CD14-positive monocyte (primary cell): ENCODE measurements at regions not wholly inside any gene's neighbourhood (a gene's known extent, or its start where the extent isn't known, plus 50 kb on each side); places are given as distances from the start of the nearest gene placed in this dataset.

ENCODE experiments used
- DNase-seq, 3 donors: peaks; one replicate each; pipeline ENCODE4 v3.0.0-alpha.2; 2011 to 2022
- H2AFZ ChIP-seq: 2 replicates; pipeline ENCODE4 v1.6.0; 2012; ENCODE audit warnings: mild to moderate bottlenecking, low read depth, low read length, inconsistent platforms; ENCODE audit not compliant: insufficient read depth, poor library complexity, severe bottlenecking
- H3K27ac ChIP-seq, 2 donors: 1 replicate in 1 of 2; 2 replicates in 1 of 2; pipeline ENCODE4 v1.5.1; 2012 to 2013; ENCODE audit warnings: low read length in 2 of 2, control low read depth in 1 of 2, inconsistent platforms in 1 of 2, low read depth in 1 of 2, mild to moderate bottlenecking in 1 of 2
- H3K27me3 ChIP-seq, 2 donors: one replicate each; pipeline versions ENCODE4 v1.6.0 to v1.6.1; 2011 to 2013; ENCODE audit warnings: low read length in 2 of 2; ENCODE audit not compliant: control insufficient read depth in 2 of 2, insufficient read depth in 2 of 2
- H3K36me3 ChIP-seq, 2 donors: replicated peaks in 1 of 2; 1 replicate in 1 of 2; 2 replicates in 1 of 2; pipeline versions ENCODE4 v1.5.1 to v1.6.1; 2012 to 2013; ENCODE audit warnings: low read length in 2 of 2, control low read depth in 1 of 2, inconsistent platforms in 1 of 2, mild to moderate bottlenecking in 1 of 2; ENCODE audit not compliant: insufficient read depth in 2 of 2, control insufficient read depth in 1 of 2
- H3K4me1 ChIP-seq, 2 donors: 1 replicate in 1 of 2; 2 replicates in 1 of 2; pipeline versions ENCODE4 v1.5.1 to v1.6.1; 2012 to 2013; ENCODE audit warnings: low read length in 2 of 2, control low read depth in 1 of 2, inconsistent platforms in 1 of 2, mild to moderate bottlenecking in 1 of 2, moderate library complexity in 1 of 2; ENCODE audit not compliant: insufficient read depth in 2 of 2, control insufficient read depth in 1 of 2
- H3K4me2 ChIP-seq: replicated peaks from 2 replicates; pipeline ENCODE3; 2012; ENCODE audit warnings: low read length, moderate library complexity, mild to moderate bottlenecking; ENCODE audit not compliant: poor library complexity, severe bottlenecking; ENCODE audit errors: extremely low read depth
- H3K4me3 ChIP-seq, 3 experiments: fragments of 200-600 bp in 1 of 3; sonication (generic) in 1 of 3; replicated peaks in 1 of 3; 1 replicate in 2 of 3; 2 replicates in 1 of 3; pipeline ENCODE4 v1.5.1; 2011 to 2013; ENCODE audit warnings: low read length in 3 of 3, mild to moderate bottlenecking in 3 of 3, control low read depth in 2 of 3, low read depth in 2 of 3, inconsistent platforms in 1 of 3, moderate library complexity in 1 of 3
- H3K79me2 ChIP-seq: 2 replicates; pipeline ENCODE4 v1.6.0; 2012; ENCODE audit warnings: mild to moderate bottlenecking, control low read depth, inconsistent platforms, low read length, moderate library complexity; ENCODE audit not compliant: insufficient read depth
- H3K9ac ChIP-seq: 2 replicates; pipeline ENCODE4 v1.6.0; 2017; ENCODE audit warnings: low read length, mild to moderate bottlenecking; ENCODE audit not compliant: insufficient read depth, poor library complexity, severe bottlenecking
- H3K9me3 ChIP-seq, 2 donors: replicated peaks in 1 of 2; 1 replicate in 1 of 2; 2 replicates in 1 of 2; pipeline versions ENCODE4 v1.5.1 to v1.6.1; 2012 to 2013; ENCODE audit warnings: low read length in 2 of 2, control low read depth in 1 of 2; ENCODE audit not compliant: control insufficient read depth in 1 of 2, insufficient read depth in 1 of 2
- H4K20me1 ChIP-seq: 2 replicates; pipeline ENCODE4 v1.6.0; 2012; ENCODE audit warnings: mild to moderate bottlenecking, low read length, control low read depth, moderate library complexity; ENCODE audit not compliant: insufficient read depth
- H3K27ac Mint-ChIP-seq, 7 donors: one replicate each; pipeline ENCODE4 v1.8.0; 2020; ENCODE audit warnings: mild to moderate bottlenecking in 7 of 7, mixed read lengths in 7 of 7, moderate library complexity in 6 of 7, inconsistent platforms in 2 of 7
- H3K27me3 Mint-ChIP-seq, 3 donors: one replicate each; pipeline ENCODE4 v1.8.0; 2021 to 2022; ENCODE audit warnings: low read depth in 3 of 3, mild to moderate bottlenecking in 3 of 3, mixed read lengths in 3 of 3, moderate library complexity in 3 of 3, inconsistent platforms in 1 of 3
- H3K36me3 Mint-ChIP-seq, 2 donors: one replicate each; pipeline ENCODE4 v1.8.0; 2020; ENCODE audit warnings: mixed read lengths in 2 of 2, inconsistent platforms in 1 of 2, mild to moderate bottlenecking in 1 of 2
- H3K4me1 Mint-ChIP-seq: one replicate; pipeline ENCODE4 v1.8.0; 2020; ENCODE audit warnings: mild to moderate bottlenecking, mixed read lengths
- H3K4me3 Mint-ChIP-seq, 2 donors: one replicate each; pipeline ENCODE4 v1.8.0; 2020; ENCODE audit warnings: mild to moderate bottlenecking in 2 of 2, mixed read lengths in 2 of 2, moderate library complexity in 1 of 2
- H3K9me3 Mint-ChIP-seq, 7 donors: one replicate each; pipeline ENCODE4 v1.8.0; 2020 to 2022; ENCODE audit warnings: mixed read lengths in 7 of 7, mild to moderate bottlenecking in 6 of 7, moderate library complexity in 6 of 7, inconsistent platforms in 2 of 7
- WGBS: methylation state at CpG from one replicate; pipeline ENCODE4 v1.1.5; 2013; ENCODE audit warnings: missing lambda C conversion rate; ENCODE audit not compliant: insufficient coverage; 5-methylcytosine and 5-hydroxymethylcytosine counted together
- intact Hi-C, 2 donors: fragments of 100-400 bp; cut with micrococcal nuclease; formaldehyde crosslinking; loops; one replicate each; pipeline versions ENCODE4 v1.15.0 to v1.15.1; 2023
- TF ChIP-seq, protein P1 (sequence below): fragments of 200-600 bp; IDR thresholded peaks from one replicate; pipeline ENCODE4 v1.8.0; 2022; ENCODE audit warnings: antibody characterized with exemption, mild to moderate bottlenecking

DNA sequence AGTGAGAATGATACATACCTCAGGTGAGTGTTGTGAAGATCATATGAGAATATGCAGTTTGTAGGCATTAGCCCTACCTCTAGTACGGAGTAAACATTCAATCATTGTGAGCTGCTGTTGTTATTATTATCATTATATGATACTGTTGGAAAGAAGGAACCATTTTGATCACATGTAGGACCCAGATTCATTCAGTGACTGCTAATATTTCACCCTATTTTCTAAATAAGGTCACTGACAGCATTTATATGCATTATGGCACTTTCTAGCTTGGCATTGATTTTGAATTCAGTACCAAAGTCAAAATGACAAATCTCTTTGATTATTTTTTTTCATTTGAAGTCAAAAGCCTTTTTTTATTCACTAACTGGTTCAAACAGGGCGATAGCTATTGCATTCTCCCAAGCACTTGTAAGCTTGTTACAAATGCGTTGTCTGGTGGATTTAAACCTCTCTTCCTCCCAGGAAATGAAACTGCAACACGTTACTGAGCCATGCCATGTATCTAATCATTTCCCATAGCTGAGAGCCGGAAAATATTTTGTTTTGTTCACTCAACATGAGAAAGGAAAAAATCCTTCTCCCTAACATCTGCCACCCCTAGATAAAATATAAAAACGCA is 320.8 kb upstream of the SGCD start:
- H3K27me3 ChIP-seq: no peaks in the 10 kb centered on the region
- H3K27ac Mint-ChIP-seq: no peak overlapping the region
- intact Hi-C loops: no loop called here
- H3K9ac ChIP-seq: no peak overlapping the region
- no peaks in the 10 kb centered on the region for H4K20me1 ChIP-seq
- DNase-seq: no peak
- no peaks in the 10 kb centered on the region for H3K36me3 ChIP-seq
- H3K79me2 ChIP-seq: no peaks in the 10 kb centered on the region
- peaks cover 0 to 1% (median 0%) of the 10 kb centered on the region in 3 donors for H3K27me3 Mint-ChIP-seq
- H3K27ac ChIP-seq: no peak overlapping the region
- H3K9me3 Mint-ChIP-seq: peaks cover 0 to 5% (median 2%) of the 10 kb centered on the region in 7 donors
- TF ChIP-seq, protein P1, sequence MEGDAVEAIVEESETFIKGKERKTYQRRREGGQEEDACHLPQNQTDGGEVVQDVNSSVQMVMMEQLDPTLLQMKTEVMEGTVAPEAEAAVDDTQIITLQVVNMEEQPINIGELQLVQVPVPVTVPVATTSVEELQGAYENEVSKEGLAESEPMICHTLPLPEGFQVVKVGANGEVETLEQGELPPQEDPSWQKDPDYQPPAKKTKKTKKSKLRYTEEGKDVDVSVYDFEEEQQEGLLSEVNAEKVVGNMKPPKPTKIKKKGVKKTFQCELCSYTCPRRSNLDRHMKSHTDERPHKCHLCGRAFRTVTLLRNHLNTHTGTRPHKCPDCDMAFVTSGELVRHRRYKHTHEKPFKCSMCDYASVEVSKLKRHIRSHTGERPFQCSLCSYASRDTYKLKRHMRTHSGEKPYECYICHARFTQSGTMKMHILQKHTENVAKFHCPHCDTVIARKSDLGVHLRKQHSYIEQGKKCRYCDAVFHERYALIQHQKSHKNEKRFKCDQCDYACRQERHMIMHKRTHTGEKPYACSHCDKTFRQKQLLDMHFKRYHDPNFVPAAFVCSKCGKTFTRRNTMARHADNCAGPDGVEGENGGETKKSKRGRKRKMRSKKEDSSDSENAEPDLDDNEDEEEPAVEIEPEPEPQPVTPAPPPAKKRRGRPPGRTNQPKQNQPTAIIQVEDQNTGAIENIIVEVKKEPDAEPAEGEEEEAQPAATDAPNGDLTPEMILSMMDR: no peak
- H3K4me1 Mint-ChIP-seq: no peaks in the 10 kb centered on the region
- H3K9me3 ChIP-seq: peaks cover 0 to 2% of the 10 kb centered on the region in 2 donors
- no peaks in the 10 kb centered on the region for H3K4me1 ChIP-seq
- no peaks in the 10 kb centered on the region for H3K36me3 Mint-ChIP-seq
- H3K4me2 ChIP-seq: no peak overlapping the region
- H3K4me3 Mint-ChIP-seq: no peak overlapping the region
- H2AFZ ChIP-seq: no peak overlapping the region
- WGBS: 81% methylated on average over 4 of the region's 6 CpGs
- H3K4me3 ChIP-seq: no peak overlapping the region

DNA sequence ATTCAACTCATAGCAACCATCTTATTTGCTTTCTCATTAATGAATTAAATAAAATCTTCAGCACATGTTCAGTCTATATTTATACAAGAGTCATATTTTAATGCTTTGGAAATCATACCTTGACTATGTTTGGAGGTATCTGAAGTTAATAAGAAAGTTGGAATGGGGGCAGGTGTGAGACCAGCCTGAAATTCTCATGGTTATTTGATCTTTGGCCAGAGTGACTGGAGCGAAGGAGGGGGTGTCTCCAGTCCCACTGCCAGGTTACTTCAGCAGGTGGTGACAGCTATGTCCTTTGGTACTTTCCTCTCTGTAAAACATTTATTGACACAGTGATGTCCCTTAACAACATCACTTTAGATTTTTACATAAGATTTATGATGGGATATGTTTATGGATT is 318.1 kb upstream of the SGCD start:
- Histone ChIP-seq H3K4me1 (no peaks in the 10 kb centered on the region), H3K9me3 (peaks cover 0 to 2% of the 10 kb centered on the region in 2 donors), H3K4me2 (no peak overlapping the region), H2AFZ (no peak overlapping the region), H3K27ac (no peak overlapping the region), H3K4me3 (no peak overlapping the region), H3K9ac (no peak overlapping the region), H3K27me3 (no peaks in the 10 kb centered on the region), H4K20me1 (no peaks in the 10 kb centered on the region), H3K36me3 (no peaks in the 10 kb centered on the region), H3K79me2 (no peaks in the 10 kb centered on the region)
- Mint-ChIP-seq H3K4me1 (no peaks in the 10 kb centered on the region), H3K36me3 (no peaks in the 10 kb centered on the region), H3K4me3 (no peak overlapping the region), H3K9me3 (peaks cover 0 to 7% (median 2%) of the 10 kb centered on the region in 7 donors), H3K27ac (no peak overlapping the region), H3K27me3 (no peaks in the 10 kb centered on the region)
- no peak for DNase-seq
- TF ChIP-seq, protein P1: no peak
- intact Hi-C loops: no loop called here
- WGBS: no CpG with 5 or more reads among the region's 1 CpG
